OCI-LY1 (cell line): ENCODE measurements at regions not wholly inside any gene's neighbourhood (a gene's known extent, or its start where the extent isn't known, plus 50 kb on each side); places are given as distances from the start of the nearest gene placed in this dataset.

ENCODE experiments used
- EZH2 ChIP-seq: fragments of 200-600 bp; sonication (generic), shearing (Covaris generic); IDR thresholded peaks from 2 replicates; pipeline ENCODE4 v1.8.0; 2017; ENCODE audit warnings: borderline replicate concordance, mixed run types, mild to moderate bottlenecking, antibody characterized with exemption, low read length, moderate library complexity, mixed read lengths
- TF ChIP-seq, protein P1 (sequence below): fragments of 200-600 bp; sonication (generic), shearing (Covaris generic); IDR thresholded peaks from 2 replicates; pipeline ENCODE4 v1.5.1; 2017; ENCODE audit warnings: mild to moderate bottlenecking, antibody characterized with exemption, low read length, moderate library complexity, mixed read lengths

GRCh38 chr22:49229483-49230193, 598.0 kb downstream of the BRD1 start:
- TF ChIP-seq, protein P1, sequence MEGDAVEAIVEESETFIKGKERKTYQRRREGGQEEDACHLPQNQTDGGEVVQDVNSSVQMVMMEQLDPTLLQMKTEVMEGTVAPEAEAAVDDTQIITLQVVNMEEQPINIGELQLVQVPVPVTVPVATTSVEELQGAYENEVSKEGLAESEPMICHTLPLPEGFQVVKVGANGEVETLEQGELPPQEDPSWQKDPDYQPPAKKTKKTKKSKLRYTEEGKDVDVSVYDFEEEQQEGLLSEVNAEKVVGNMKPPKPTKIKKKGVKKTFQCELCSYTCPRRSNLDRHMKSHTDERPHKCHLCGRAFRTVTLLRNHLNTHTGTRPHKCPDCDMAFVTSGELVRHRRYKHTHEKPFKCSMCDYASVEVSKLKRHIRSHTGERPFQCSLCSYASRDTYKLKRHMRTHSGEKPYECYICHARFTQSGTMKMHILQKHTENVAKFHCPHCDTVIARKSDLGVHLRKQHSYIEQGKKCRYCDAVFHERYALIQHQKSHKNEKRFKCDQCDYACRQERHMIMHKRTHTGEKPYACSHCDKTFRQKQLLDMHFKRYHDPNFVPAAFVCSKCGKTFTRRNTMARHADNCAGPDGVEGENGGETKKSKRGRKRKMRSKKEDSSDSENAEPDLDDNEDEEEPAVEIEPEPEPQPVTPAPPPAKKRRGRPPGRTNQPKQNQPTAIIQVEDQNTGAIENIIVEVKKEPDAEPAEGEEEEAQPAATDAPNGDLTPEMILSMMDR = no peak
- no peak for TF ChIP-seq EZH2
